DMS114 treated with DMSO at 0.1 percent for 48 hours (cell line): ENCODE measurements at regions not wholly inside any gene's neighbourhood (a gene's known extent, or its start where the extent isn't known, plus 50 kb on each side); places are given as distances from the start of the nearest gene placed in this dataset.
"Not testable (repeated sequence)": the region's sequence is repeated elsewhere in the genome, so short reads cannot be mapped to it uniquely, and the experiment has no call there.

Experiments
- DNase-seq: peaks from one replicate; lab custom pipeline; 2025; ENCODE audit not compliant: unreplicated experiment; lab: John Stamatoyannopoulos, UW

DNA sequence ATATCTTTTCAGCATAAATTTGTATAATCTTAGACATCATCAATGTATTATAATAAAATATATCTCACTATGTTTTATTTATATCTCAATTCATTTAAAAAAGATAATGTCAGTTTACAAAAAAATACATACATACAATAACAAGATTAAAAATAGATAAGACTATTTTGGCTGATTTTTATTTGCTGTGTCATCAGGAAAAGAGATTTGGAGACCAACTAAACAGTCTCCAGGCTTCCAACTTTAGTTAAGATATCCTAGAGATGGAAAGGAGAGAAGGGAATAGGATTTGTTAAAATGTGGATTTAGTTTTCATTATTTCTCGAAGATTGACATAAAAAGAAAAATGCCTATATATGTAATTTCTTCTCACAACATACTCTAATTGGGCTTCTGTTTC lies 433.8 kb upstream of the TOM1L1 start:
- DNase-seq, result no peak

DNA sequence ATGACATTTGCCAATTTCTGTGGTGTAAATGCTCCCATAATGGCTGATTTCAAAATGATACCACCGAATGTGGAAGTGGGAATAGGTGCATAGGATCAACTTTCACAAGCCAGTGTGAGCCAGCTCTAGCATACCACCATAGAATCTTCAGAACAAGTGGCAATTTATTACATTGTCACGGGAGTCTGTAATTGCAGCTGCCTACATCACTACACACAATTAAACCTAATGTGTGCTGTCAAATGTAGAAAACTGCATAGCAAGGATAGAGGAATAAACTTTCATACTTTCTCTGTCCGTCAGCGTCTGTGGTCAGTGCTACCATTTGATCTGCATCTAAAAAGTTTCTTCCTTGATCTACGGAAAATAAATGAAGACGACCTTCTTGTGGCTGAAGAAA lies 417.8 kb upstream of the TOM1L1 start:
- DNase-seq, result no peak

DNA sequence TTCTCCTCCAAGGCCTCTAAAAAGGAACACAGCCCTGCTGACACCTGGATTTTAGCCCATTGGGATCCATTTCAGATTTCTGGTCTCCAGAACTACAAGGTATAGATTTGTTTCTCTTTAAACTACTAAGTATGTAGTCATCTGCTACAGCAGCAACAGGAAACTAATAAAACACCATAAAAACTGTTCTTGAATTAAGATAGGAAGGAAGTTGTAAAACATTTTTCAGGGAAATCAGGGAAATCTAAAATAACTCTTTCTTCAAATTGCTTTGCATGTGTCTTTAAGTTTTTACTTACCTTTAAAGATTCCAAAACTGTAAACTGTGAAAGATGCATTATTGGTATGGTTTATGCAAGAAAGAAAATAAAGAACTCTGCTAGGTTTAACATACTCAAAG lies 407.0 kb upstream of the TOM1L1 start:
- DNase-seq, result no peak

DNA sequence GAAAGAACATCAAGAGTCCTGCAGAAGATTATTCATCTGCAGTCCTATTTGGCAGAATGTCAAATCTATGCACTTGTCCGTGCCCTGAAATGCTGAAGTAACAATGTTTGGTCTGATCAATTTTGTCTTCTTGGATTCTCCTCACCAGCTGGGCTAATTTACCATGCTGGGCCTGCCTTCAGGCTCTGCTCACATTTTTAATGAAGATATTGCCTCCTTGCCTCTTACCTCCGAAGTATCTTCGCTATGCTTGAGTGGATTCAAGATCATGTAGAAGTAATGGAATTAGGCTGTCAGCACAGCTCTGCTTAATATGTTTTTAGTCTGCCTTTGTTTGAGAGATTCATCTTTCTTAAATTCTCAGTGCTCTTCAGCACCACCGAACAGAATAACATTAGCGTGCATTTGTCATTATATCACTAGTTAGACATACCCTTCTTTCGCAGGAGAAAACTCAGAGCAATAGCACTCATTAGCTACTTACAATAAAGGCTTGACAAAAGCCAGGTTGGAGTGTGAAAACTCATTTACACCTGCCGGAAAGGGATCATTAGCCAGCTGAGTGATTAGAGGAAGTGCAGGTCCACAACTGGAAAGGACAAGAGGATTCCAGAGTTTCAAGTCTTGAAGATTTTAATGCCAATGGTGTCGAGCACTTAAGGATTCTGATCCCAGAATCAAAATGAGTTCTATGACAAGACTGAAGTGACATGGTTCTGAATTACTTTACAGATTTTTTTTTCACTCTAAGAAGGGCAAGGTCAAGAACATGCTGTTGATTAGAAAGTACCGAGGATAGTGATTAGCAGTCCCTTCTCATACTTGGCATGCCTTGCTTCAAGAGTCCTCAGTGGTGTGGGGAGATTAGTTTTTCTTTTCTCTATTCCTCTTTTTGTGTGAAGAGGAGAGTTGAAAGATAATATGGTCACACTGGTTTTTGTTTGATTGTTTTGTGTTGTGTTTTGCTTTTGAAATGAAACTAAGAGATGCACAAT lies 405.6 kb upstream of the TOM1L1 start:
- no peak for DNase-seq

DNA sequence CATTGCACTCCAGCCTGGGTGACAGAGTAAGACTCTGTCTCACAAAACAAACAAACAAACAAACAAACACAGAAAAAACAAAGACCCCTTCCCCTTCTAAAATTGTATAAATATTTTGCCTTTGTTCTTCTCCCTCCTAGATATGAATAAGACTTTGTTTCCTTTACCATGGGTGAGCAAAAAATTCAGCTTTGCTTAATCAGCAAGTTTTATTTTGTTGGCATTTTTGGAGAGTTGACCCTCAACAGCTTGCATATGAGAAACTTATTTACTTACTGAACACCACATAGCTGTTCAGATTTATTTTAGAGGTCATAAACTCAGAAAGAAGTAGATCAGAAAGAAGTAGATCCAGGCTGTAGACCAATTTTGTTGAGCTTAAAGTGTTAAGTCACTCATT lies 395.2 kb upstream of the TOM1L1 start:
- DNase-seq, result no peak

DNA sequence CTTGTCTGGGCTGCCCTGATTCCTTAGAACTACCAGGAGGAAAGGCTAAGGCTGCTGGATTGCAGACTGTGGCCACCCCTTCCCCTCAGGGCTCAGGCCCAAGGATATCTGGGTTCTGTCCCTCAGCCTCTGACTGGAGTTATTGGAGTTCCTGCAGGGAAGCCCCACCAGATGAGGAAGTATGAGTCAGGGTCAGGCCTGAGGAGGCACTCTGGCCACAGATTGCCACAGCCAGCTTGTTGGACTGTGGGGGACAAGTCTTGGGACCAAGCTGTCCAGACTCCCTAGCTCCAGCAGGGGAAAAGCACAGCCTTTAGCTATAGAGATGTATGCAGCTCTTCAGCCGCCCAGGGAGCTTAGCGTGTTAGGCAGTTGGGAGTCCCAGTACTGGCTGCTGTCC lies 381.9 kb upstream of the TOM1L1 start:
- DNase-seq, result no peak

DNA sequence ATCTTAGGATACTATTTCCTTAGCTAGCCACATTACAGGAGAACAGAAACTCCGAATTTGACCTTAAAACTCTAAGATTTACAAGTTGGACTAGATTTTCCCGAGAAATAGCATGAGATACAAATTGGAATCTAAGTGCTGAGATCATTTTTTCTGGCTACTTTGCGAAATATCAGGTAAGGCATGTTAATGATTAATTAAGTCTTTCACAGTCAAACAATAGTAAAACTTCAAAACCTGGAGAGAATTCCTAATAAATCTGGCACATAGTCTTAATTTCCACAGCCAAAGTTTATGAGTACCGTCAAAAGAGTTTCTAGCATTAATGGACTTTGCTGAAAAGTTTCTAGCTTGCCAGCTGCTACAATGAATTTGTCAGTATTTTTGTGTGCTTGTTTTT lies 379.5 kb upstream of the TOM1L1 start:
- DNase-seq, result no peak

DNA sequence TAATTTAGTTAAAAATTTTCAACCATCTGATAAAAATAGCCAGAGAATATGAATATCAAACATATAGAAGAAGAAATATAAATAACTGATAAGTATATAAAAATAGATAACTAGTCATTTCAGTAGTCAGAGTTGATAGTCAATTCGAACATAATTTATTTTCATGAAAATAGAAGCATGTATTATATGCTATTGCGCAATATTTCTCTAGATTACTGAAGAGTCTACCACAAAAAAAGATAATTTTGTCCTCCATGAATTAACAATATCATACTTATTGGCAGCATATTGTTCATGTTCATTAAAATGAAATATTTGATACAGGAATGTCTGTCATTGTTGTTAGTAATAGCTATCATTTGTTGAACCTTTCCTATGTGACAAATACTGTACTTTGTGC lies 376.2 kb upstream of the TOM1L1 start:
- no peak for DNase-seq

DNA sequence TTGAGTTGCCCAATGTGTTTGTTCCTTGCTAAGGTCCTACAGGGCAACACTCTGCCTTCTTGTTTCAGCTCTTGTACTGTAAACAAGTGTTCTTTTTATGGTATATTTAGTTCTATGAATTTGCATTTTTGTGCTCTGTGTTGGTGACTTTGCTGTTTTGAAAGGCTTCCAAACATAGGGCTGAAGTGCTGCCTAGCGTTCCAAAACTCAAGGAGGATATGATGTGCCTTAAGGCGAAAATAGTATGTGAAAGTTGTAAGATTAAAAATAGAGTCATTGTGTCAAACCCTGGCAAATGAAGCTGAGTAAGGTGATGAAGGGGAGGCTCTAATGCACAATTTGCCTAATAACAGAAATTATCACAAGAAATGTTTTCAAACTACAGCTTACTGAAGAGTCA lies 372.7 kb upstream of the TOM1L1 start:
- no peak for DNase-seq

DNA sequence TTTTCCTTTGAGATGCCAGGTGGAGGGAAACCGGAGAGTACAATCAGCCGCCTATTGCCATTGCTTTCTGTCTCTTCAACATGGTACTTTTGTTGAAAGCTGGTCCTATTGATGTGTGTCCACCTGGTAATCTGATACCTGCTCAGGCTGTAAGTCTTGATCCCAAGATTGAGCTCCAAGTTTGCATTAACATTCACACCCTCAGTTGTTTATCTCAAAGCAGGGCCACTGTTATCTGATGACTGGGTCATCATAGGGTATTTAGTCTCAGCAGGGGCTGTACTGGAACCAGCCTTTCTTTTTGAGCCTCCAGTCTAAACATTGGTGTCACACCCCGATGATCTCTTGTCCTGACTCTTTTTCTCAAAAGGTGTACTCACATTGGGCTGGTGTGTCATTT lies 370.3 kb upstream of the TOM1L1 start:
- DNase-seq, result no peak

DNA sequence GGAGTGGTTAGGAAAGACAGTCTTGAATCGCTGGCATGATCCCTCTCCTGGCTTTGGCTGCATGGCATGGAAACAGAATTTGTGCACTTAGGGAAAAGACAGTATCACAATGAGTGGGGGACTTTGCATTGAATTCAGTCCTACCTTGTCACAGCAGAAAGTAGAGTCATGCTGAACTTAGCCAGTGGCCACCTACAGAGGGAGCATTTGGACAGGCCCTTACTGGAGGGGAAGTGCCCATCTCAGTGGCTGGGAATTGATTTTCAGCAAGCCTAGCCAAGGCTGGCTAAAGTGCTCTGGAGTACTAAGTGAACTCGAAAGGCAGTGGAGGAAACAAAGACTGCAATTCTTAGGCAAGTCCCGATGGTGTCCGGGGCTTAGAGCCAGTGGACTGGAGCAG lies 364.3 kb upstream of the TOM1L1 start:
- DNase-seq, result no peak

DNA sequence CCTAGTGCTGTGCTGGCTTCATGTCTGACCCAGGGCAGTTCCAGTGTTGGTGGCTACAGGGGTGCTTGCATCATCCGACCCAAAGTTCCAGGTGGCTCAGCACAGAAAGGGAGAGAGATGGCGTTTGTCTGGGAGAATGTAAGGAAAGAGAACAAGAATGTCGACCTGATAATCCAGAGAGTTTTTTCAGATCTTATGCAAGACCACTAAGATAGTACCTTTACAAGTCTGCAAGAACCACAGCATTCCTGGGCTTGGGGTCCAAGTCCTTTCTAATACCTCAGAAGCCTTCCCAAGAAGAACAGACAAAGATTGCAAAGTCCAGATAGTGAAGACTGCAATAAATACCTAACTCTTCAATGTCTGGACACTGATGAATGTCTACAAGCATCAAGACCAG lies 363.0 kb upstream of the TOM1L1 start:
- no peak for DNase-seq

DNA sequence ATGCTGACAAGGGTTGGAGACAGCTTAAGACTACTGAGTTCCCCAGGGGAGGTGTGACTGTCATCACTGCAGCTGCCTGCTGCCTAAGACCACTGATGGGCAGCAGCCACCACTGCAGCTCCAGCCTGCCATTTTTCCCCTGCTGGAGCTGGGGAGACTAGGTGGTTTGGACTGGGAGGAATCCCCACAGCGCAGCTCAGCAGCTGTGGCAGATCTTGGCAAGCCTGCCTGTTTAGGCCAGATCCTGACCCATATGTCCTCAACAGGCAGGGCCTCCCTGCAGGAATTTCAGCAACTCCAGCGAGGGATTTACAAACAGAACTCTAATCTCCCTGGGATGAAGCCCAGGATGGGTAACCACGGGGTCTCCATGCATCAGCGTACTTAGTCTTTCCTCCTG lies 356.4 kb upstream of the TOM1L1 start:
- no peak for DNase-seq

DNA sequence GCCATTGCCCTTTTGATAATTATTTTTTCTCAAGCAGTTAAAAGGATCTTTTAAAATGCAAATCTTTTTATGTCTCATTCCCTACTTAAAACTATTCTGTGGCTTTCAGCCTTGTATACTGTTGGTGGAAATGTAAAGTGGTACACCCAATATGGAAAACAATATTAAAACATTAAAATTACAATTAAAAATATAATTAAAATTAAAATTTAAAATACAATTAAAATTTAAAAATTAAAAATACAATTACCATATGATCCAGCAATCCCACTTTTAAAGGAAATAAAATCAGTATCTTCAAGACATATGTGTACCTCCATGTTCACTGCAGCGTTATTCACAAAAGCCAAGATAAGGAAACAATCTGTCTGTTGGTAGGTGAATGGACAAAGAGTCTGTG lies 340.8 kb upstream of the TOM1L1 start:
- DNase-seq, result no peak

DNA sequence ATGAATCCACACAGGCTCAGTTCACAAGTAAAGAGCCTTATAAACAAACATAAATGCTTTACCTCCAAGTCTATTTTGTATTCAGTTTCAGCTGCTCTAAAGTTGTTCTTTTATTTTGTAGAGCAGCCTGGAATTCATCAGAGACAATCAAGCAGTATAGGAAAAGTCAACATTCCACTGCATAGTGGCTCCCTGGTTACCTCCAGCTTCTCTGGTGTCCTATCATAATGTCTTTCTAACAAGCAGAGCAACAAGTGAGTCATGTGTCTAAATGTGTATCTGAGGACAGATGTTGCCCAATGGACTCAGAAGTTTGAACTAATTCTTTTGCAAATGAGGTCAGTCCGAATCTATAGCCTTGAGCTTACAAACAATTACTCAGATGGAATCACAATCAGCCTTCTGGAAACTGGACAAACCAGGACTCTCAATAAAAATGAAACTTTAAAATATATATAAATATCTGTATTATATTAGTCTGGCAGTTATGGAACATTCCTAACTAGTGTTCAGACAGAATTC lies 292.0 kb upstream of the TOM1L1 start:
- no peak for DNase-seq

DNA sequence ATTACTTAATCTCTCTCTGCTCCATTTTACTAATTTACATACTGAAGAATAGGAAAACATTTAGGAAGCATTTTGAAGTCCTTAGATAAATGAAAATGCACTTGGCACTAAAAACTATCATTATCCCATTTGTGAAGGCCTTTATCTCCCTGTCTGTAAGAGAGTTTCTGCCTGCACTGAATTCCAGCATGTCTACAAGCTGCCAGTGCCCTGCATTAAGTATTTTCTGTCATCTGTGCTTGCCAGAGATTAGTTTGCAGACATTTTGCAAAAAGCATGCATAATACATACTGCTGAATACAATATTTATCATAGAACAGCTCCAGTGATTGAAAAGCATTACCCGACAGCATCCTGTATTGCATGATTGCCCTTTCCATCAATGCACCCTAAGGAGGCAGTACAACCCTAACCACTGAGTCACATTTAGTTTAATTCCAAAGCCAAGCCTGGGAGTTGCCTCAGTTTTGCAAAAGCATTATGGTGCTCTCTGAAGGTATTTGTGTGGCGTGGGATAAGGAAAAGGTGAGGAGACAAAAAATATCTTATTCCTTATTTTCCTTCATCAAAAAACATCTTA lies 280.2 kb upstream of the TOM1L1 start:
- no peak for DNase-seq

DNA sequence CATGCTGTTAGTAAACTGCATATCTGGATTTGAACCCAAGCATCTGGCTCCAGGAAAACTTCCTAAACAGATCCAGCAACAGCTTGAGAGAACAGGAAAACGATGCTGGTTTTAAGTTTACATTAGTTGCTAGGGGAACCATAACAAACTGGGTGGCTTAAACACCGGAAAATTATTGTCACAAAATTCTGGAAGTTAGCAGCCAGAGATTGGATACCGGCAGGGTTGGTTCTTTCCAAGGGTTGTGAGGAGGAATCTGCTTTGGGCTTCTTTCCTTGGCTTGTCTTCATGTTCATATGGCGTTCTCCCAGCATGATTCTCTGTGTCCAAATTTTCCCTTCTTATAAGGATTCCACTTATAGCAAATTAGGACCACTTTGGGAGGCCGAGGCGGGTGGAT lies 276.9 kb upstream of the TOM1L1 start:
- DNase-seq, result no peak

DNA sequence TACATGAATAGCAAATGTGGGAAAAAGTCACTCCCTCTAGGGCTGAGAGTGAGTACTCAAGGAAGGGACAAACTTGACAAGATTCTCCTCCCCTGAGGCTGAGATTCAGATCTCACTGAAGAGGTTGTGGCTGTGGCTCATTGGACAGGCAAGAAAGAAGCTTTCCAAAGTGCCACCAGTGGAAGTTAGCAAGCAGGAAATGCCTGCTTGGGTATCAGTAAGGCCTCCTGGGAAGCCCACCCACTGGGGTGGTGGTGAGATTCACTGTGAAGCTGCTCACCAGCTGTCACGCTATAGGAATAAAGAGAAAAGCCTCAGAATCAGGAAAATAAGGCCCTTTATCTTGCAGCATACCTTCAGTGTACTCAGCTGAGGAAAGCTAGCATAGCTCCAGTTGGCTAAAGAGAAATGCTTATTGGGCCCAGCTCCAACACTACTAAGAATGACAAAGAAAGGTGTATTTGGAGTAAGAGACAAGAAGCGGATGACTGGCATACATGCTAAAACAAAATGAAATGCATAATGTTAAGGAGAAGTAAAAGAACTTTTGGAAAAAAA lies 274.4 kb upstream of the TOM1L1 start:
- DNase-seq, result no peak

DNA sequence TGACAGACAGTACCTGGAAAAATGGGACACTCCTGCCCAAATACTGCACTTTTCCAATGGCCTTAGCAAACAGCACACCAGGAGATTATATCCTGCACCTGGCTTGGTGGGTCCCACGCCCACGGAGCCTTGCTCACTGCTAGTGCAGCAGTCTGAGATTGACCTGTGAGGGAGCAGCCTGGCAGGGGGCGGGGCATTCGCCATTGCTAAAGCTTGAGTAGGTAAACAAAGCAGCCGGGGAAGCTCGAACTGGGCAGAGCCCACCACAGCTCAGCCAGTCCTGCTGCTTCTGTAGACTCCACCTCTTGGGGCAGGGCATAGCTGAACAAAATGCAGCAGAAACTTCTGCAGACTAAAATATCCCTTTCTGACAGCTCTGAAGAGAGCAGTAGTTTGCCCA lies 261.2 kb upstream of the TOM1L1 start:
- DNase-seq, result not testable (repeated sequence)

DNA sequence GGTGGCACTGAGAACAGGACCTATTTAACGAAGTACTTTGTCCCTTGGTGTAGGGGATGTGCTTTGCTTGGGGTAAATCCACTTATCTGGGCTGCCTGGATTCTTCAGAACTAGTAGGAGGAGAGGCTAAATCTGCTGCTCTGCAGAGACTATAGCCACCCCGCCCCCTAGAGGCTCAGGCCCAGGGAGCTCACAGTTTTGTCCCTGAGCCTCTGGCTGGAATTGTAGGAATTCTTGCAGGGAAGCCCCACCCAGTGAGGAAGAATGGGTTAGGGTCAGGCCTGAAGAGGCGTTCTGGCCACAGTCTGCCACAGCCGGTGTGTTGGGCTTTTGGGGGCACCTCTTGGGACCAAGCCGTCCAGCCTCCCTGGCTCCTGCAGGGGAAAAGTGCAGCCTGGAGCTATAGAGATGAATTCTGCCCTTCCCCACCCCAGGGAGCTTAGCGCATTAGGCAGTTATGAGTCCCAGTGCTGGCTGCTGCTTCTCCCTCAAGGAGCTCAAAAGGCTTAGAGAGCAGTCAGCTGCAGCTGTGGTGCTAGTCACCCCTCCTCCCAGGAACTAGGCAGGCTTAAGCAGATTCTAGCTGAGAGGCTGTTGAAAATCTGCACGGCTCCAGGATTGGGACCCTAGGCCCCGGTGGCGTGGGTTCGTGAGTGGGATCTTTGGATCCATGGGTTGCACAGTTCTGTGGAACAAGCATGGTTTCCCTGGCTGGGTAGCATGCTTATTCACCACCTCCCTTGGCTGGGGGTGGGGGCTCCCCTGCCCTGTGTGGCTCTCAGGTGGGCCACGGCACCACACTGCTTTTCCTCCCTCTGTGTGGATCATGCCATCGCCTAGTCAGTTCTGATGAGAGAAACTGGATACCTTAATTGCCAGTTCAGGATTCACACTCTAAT lies 237.4 kb upstream of the TOM1L1 start:
- DNase-seq, result no peak

DNA sequence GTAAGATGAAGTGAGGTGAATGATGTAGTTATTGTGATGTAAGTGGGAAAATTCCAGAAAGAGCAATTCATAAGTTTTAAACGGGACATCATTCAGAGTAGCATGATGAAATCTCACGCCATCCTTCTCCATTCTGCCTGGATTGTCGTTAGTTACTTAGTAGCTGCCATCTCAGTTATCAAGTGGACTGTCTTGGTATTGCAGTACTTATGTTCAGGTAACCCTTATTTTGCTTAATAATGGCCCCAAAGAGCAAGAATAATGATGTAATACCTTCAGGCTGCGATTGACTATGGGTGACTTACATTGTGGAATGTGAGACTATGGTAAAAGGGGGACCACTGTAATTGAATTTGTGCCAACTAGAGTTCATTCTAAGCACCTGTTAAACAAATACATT lies 234.1 kb upstream of the TOM1L1 start:
- DNase-seq, result no peak
